GM23248 (cell line): ENCODE measurements at regions not wholly inside any gene's neighbourhood (a gene's known extent, or its start where the extent isn't known, plus 50 kb on each side); places are given as distances from the start of the nearest gene placed in this dataset.

Experiments used
- EZH2 ChIP-seq: fragments of 200-600 bp; sonication (generic); IDR thresholded peaks from 2 replicates; pipeline ENCODE4 v1.6.1; 2018; ENCODE audit warnings: antibody characterized with exemption, mild to moderate bottlenecking; ENCODE audit not compliant: insufficient read depth, poor library complexity, severe bottlenecking
- EZH2phosphoT487 ChIP-seq: fragments of 200-600 bp; sonication (generic); IDR thresholded peaks from 2 replicates; pipeline ENCODE4 v1.6.1; 2018; ENCODE audit warnings: antibody characterized with exemption, moderate library complexity, mild to moderate bottlenecking, low read depth; ENCODE audit not compliant: insufficient read depth

- no peak for TF ChIP-seq EZH2
- TF ChIP-seq EZH2phosphoT487 = no peak
Measured at GRCh38 chr15:54815556-54815955, 381.2 kb downstream of the RSL24D1 start.
